ENCODE measurements at regions not wholly inside any gene's neighbourhood (a gene's known extent, or its start where the extent isn't known, plus 50 kb on each side); places are given as distances from the start of the nearest gene placed in this dataset.

GRCh38 chr3:117618462-117618861 is 908.9 kb downstream of the TUSC7 start:
- Histone ChIP-seq H3K27ac (ENCODE audit: low read depth in 1 of 2, low read length in 2 of 2) (no peak overlapping the region), H3K9me3 (ENCODE audit: control insufficient read depth in 1 of 2, insufficient read depth in 1 of 2, low read length in 2 of 2) (no peaks in the 10 kb centered on the region), H3K36me3 (ENCODE audit: insufficient read depth, low read length) (no peaks in the 10 kb centered on the region), H3K27me3 (ENCODE audit: control insufficient read depth in 1 of 2, insufficient read depth in 2 of 2, low read length in 2 of 2) (no peaks in the 10 kb centered on the region), H3K4me3 (ENCODE audit: low read length) (no peak overlapping the region), H3K4me1 (ENCODE audit: insufficient read depth, low read length) (no peaks in the 10 kb centered on the region)
- Mint-ChIP-seq H3K4me3 (no peak overlapping the region), H3K27me3 (no peaks in the 10 kb centered on the region), H3K27ac (no peak overlapping the region), H3K4me1 (ENCODE audit: low read depth) (no peaks in the 10 kb centered on the region), H3K9me3 (peaks cover 5% of the 10 kb centered on the region), H3K36me3 (ENCODE audit: low read depth) (no peaks in the 10 kb centered on the region)
- ChIA-PET POLR2A (no interaction called here), CTCF (no interaction called here)
- no peak for TF ChIP-seq CTCF (IDR thresholded peaks at IDR 0.05)
- intact Hi-C loops (cut with DNase I, micrococcal nuclease), result no loop called here
- DNase-seq (no peak), ATAC-seq (ENCODE audit: poor library complexity) (no peak)

GRCh38 chr3:117619805-117620204 is 910.2 kb downstream of the TUSC7 start:
- ATAC-seq (ENCODE audit: poor library complexity), result no peak
- CTCF ChIA-PET, result no interaction called here
- intact Hi-C loops (cut with DNase I, micrococcal nuclease), result no loop called here

GRCh38 chr3:117622171-117622841 is 912.7 kb downstream of the TUSC7 start:
- DNase-seq (no peak), ATAC-seq (ENCODE audit: poor library complexity) (no peak)
- Mint-ChIP-seq H3K27ac (no peak overlapping the region), H3K9me3 (peaks cover 7% of the 10 kb centered on the region), H3K36me3 (ENCODE audit: low read depth) (no peaks in the 10 kb centered on the region), H3K27me3 (no peaks in the 10 kb centered on the region), H3K4me3 (no peak overlapping the region), H3K4me1 (ENCODE audit: low read depth) (no peaks in the 10 kb centered on the region)
- no peaks in the 10 kb centered on the region for H3K4me1 ChIP-seq (ENCODE audit: insufficient read depth, low read length)
- TF ChIP-seq CTCF (IDR thresholded peaks at IDR 0.05), result no peak
- H3K4me3 ChIP-seq (ENCODE audit: low read length), result no peak overlapping the region
- intact Hi-C loops (cut with DNase I, micrococcal nuclease), result no loop called here
- no peaks in the 10 kb centered on the region for H3K9me3 ChIP-seq (ENCODE audit: control insufficient read depth in 1 of 2, insufficient read depth in 1 of 2, low read length in 2 of 2)
- CTCF ChIA-PET, result no interaction called here
- POLR2A ChIA-PET, result no interaction called here
- no peaks in the 10 kb centered on the region for H3K36me3 ChIP-seq (ENCODE audit: insufficient read depth, low read length)
- no peak overlapping the region for H3K27ac ChIP-seq (ENCODE audit: low read depth in 1 of 2, low read length in 2 of 2)
- no peaks in the 10 kb centered on the region for H3K27me3 ChIP-seq (ENCODE audit: control insufficient read depth in 1 of 2, insufficient read depth in 2 of 2, low read length in 2 of 2)

More at GRCh38 chr3:117619805-117620204, 910.2 kb downstream of the TUSC7 start:
- Histone ChIP-seq H3K36me3 (ENCODE audit: insufficient read depth, low read length) (no peaks in the 10 kb centered on the region), H3K27me3 (ENCODE audit: control insufficient read depth in 1 of 2, insufficient read depth in 2 of 2, low read length in 2 of 2) (no peaks in the 10 kb centered on the region), H3K4me3 (ENCODE audit: low read length) (no peak overlapping the region), H3K4me1 (ENCODE audit: insufficient read depth, low read length) (no peaks in the 10 kb centered on the region), H3K27ac (ENCODE audit: low read depth in 1 of 2, low read length in 2 of 2) (no peak overlapping the region), H3K9me3 (ENCODE audit: control insufficient read depth in 1 of 2, insufficient read depth in 1 of 2, low read length in 2 of 2) (no peaks in the 10 kb centered on the region)
- no peak for TF ChIP-seq CTCF (IDR thresholded peaks at IDR 0.05)
- Mint-ChIP-seq H3K36me3 (ENCODE audit: low read depth) (no peaks in the 10 kb centered on the region), H3K27ac (no peak overlapping the region), H3K9me3 (peaks cover 5% of the 10 kb centered on the region), H3K4me1 (ENCODE audit: low read depth) (no peaks in the 10 kb centered on the region), H3K27me3 (no peaks in the 10 kb centered on the region), H3K4me3 (no peak overlapping the region)
- POLR2A ChIA-PET, result no interaction called here
- no peak for DNase-seq

All from CD4-positive, alpha-beta T cell (primary cell).